ENCODE measurements at regions not wholly inside any gene's neighbourhood (a gene's known extent, or its start where the extent isn't known, plus 50 kb on each side); places are given as distances from the start of the nearest gene placed in this dataset.

DNA sequence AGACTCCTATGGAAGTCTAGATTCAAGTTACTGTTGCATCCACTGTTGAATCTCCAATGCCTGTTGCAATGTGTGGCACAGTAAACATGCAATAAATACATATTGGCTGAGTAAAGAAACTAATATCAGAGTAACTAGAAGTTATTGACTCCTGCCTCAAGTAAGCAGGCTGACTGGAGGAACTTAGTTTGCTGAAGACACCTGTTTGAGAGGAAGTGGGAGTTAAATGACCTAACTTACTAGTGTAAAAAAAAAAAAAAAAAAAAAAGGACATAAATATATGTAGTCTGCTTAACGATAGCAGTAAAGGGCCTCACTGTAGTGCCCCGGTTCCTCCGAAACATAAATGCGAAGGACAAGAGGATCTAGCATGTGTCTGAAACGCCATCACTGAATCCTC lies 249.8 kb upstream of the PRDM1 start:
- no peak for TF ChIP-seq TAF1 (IDR thresholded peaks at IDR 0.05; ENCODE audit: borderline replicate concordance, low read depth, low read length)
- no peak for TF ChIP-seq POLR2AphosphoS5 (IDR thresholded peaks at IDR 0.05; ENCODE audit: low read depth, low read length)

Data from GM12892 (cell line).